ENCODE measurements at regions not wholly inside any gene's neighbourhood (a gene's known extent, or its start where the extent isn't known, plus 50 kb on each side); places are given as distances from the start of the nearest gene placed in this dataset.

DNA sequence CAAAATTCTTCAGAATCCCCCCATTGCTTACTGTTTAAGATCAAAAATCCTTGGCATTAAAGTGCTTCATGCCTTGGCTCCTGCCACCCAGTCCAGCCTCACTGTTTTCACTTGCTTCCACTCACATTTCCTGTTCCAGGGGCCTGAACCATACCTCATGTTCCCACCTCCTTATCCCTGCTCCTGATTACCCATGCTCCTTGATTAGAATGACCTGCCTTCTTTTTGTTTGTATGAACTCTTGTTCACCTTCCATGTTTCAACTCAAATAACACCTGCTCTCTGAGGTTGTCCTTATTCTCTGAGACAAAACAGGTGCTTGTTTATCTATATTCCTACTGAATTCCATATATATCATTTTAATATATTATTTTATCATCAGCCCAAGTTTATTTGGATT lies 77.1 kb upstream of the VSTM2A start:
- Histone ChIP-seq H3K79me2 (ENCODE audit: low read depth) (no peaks in the 10 kb centered on the region), H3K36me3 (ENCODE audit: low read depth) (no peaks in the 10 kb centered on the region), H3K9me2 (ENCODE audit: insufficient read depth) (no peaks in the 10 kb centered on the region), H3F3A (ENCODE audit: insufficient read depth, low read depth) (no peaks in the 10 kb centered on the region), H3K27me3 (ENCODE audit: insufficient read depth, low read depth) (peaks cover 49% of the 10 kb centered on the region), H2AFZ (no peak overlapping the region), H3K4me2 (no peak overlapping the region), H3K27ac (no peak overlapping the region), H3K9me3 (ENCODE audit: insufficient read depth, low read depth) (no peaks in the 10 kb centered on the region), H3K4me3 (no peak overlapping the region), H3K4me1 (replicated peaks; ENCODE audit: insufficient read depth) (no peaks in the 10 kb centered on the region), H4K20me1 (ENCODE audit: insufficient read depth) (no peaks in the 10 kb centered on the region)
- no TSS peak for BruUV-seq (replicated peaks)
- intact Hi-C loops (cut with micrococcal nuclease; ENCODE audit: unreplicated experiment): no loop called here
- TF ChIP-seq CTCF (conservative IDR thresholded peaks at IDR 0.05) (no peak), EZH2 (IDR thresholded peaks at IDR 0.05; ENCODE audit: low read depth) (no peak)
- ChIA-PET CTCF (no interaction called here), POLR2A (ENCODE audit: unreplicated experiment) (no interaction called here)
- no peak for DNase-seq

- Histone ChIP-seq H3K4me2 (no peak overlapping the region), H3K79me2 (ENCODE audit: low read depth) (no peaks in the 10 kb centered on the region), H3K27me3 (ENCODE audit: insufficient read depth, low read depth) (peaks cover 63% of the 10 kb centered on the region), H3F3A (ENCODE audit: insufficient read depth, low read depth) (no peaks in the 10 kb centered on the region), H3K9me3 (ENCODE audit: insufficient read depth, low read depth) (no peaks in the 10 kb centered on the region), H3K9me2 (ENCODE audit: insufficient read depth) (no peaks in the 10 kb centered on the region), H4K20me1 (ENCODE audit: insufficient read depth) (no peaks in the 10 kb centered on the region), H3K4me3 (no peak overlapping the region), H3K27ac (no peak overlapping the region), H3K4me1 (replicated peaks; ENCODE audit: insufficient read depth) (no peaks in the 10 kb centered on the region), H3K36me3 (ENCODE audit: low read depth) (no peaks in the 10 kb centered on the region), H2AFZ (no peak overlapping the region)
- intact Hi-C loops (cut with micrococcal nuclease; ENCODE audit: unreplicated experiment): no loop called here
- BruUV-seq (replicated peaks): no TSS peak
- CTCF ChIA-PET: no interaction called here
- DNase-seq: no peak
- POLR2A ChIA-PET (ENCODE audit: unreplicated experiment): no interaction called here
- no peak for TF ChIP-seq CTCF (conservative IDR thresholded peaks at IDR 0.05)
- no peak for TF ChIP-seq EZH2 (IDR thresholded peaks at IDR 0.05; ENCODE audit: low read depth)
These were observed 72.4 kb upstream of the VSTM2A start for GRCh38 chr7:54469740-54470139.

GRCh38 chr7:54476609-54477008 lies 65.6 kb upstream of the VSTM2A start:
- Histone ChIP-seq H3K79me2 (ENCODE audit: low read depth) (no peaks in the 10 kb centered on the region), H4K20me1 (ENCODE audit: insufficient read depth) (no peaks in the 10 kb centered on the region), H3K27me3 (ENCODE audit: insufficient read depth, low read depth) (peaks cover 52% of the 10 kb centered on the region), H3K9me2 (ENCODE audit: insufficient read depth) (no peaks in the 10 kb centered on the region), H3K27ac (no peak overlapping the region), H2AFZ (no peak overlapping the region), H3K4me2 (no peak overlapping the region), H3F3A (ENCODE audit: insufficient read depth, low read depth) (no peaks in the 10 kb centered on the region), H3K36me3 (ENCODE audit: low read depth) (no peaks in the 10 kb centered on the region), H3K4me3 (no peak overlapping the region), H3K4me1 (replicated peaks; ENCODE audit: insufficient read depth) (no peaks in the 10 kb centered on the region), H3K9me3 (ENCODE audit: insufficient read depth, low read depth) (no peaks in the 10 kb centered on the region)
- DNase-seq: no peak
- TF ChIP-seq EZH2 (IDR thresholded peaks at IDR 0.05; ENCODE audit: low read depth): no peak
- TF ChIP-seq CTCF (conservative IDR thresholded peaks at IDR 0.05): no peak
- no TSS peak for BruUV-seq (replicated peaks)
- ChIA-PET CTCF (no interaction called here), POLR2A (ENCODE audit: unreplicated experiment) (no interaction called here)
- intact Hi-C loops (cut with micrococcal nuclease; ENCODE audit: unreplicated experiment): loop anchor here (5.0 kb wide), 1 partner anchor 46 kb away; no protein-coding TSS in a partner anchor
